PC-9 (cell line): ENCODE measurements at regions not wholly inside any gene's neighbourhood (a gene's known extent, or its start where the extent isn't known, plus 50 kb on each side); places are given as distances from the start of the nearest gene placed in this dataset.

Experiments used
- CTCF ChIP-seq: fragments of 200-600 bp; sonication (generic); conservative IDR thresholded peaks from 2 replicates; pipeline ENCODE4 v1.6.1; 2017; ENCODE audit warnings: mixed run types, antibody characterized with exemption, mild to moderate bottlenecking, moderate library complexity
- EZH2 ChIP-seq: fragments of 200-600 bp; sonication (generic); IDR thresholded peaks from 2 replicates; pipeline ENCODE4 v1.8.0; 2017; ENCODE audit warnings: antibody characterized with exemption, low read depth

- TF ChIP-seq CTCF: no peak
- no peak for TF ChIP-seq EZH2
Observed at GRCh38 chr2:104043864-104044263, 810.1 kb upstream of the POU3F3 start.
